Smooth muscle cell (in vitro differentiated cells): ENCODE measurements at regions not wholly inside any gene's neighbourhood (a gene's known extent, or its start where the extent isn't known, plus 50 kb on each side); places are given as distances from the start of the nearest gene placed in this dataset. TPM values are rescaled to one million over a fixed set of nuclear protein-coding genes. Genes with fewer than 3 reads are reported as not detected.

Source experiments
- DNase-seq: peaks from one replicate; lab custom pipeline; 2025; ENCODE audit not compliant: unreplicated experiment; lab: John Stamatoyannopoulos, UW
- H2AFZ ChIP-seq: fragments of 200-600 bp; sonication (generic); 2 replicates; pipeline ENCODE4 v1.6.0; 2016; ENCODE audit warnings: antibody characterized with exemption, low read depth, mild to moderate bottlenecking
- H3F3A ChIP-seq: fragments of 200-600 bp; sonication (generic); 2 replicates; pipeline ENCODE4 v1.6.0; 2017; ENCODE audit warnings: antibody characterized with exemption, low read depth
- H3K27ac ChIP-seq: fragments of 200-600 bp; sonication (generic); 2 replicates; pipeline ENCODE4 v1.5.1; 2016; ENCODE audit warnings: low read depth, mild to moderate bottlenecking
- H3K27me3 ChIP-seq: fragments of 200-600 bp; sonication (generic); 2 replicates; pipeline ENCODE4 v1.6.1; 2016; ENCODE audit warnings: low read depth, mild to moderate bottlenecking
- H3K36me3 ChIP-seq: fragments of 200-600 bp; sonication (generic); 2 replicates; pipeline ENCODE4 v1.5.1; 2016; ENCODE audit warnings: low read depth
- H3K4me1 ChIP-seq: fragments of 200-600 bp; sonication (generic); 2 replicates; pipeline ENCODE4 v1.5.1; 2016; ENCODE audit warnings: low read depth
- H3K4me2 ChIP-seq: fragments of 200-600 bp; sonication (generic); 2 replicates; pipeline ENCODE4 v1.6.0; 2016; ENCODE audit warnings: mild to moderate bottlenecking
- H3K4me3 ChIP-seq: fragments of 200-600 bp; sonication (generic); 2 replicates; pipeline ENCODE4 v1.5.1; 2016; ENCODE audit warnings: mild to moderate bottlenecking
- H3K79me2 ChIP-seq: fragments of 200-600 bp; sonication (generic); 2 replicates; pipeline ENCODE4 v1.6.0; 2016; ENCODE audit warnings: low read depth, mild to moderate bottlenecking
- H3K9ac ChIP-seq: fragments of 200-600 bp; sonication (generic); 2 replicates; pipeline ENCODE4 v1.6.0; 2016; ENCODE audit warnings: low read depth
- H3K9me3 ChIP-seq: fragments of 200-600 bp; sonication (generic); replicated peaks from 2 replicates; pipeline ENCODE4 v1.5.1; 2016; ENCODE audit warnings: low read depth
- H4K20me1 ChIP-seq: fragments of 200-600 bp; sonication (generic); 2 replicates; pipeline ENCODE4 v1.6.0; 2016; ENCODE audit warnings: low read depth
- WGBS: methylation state at CpG from one replicate; pipeline ENCODE4 v1.1.7; 2016; ENCODE audit warnings: low lambda C conversion rate; 5-methylcytosine and 5-hydroxymethylcytosine counted together
- small RNA-seq: library from RNA; depleted of rRNA; stranded (forward); fragments of <200 nt; gene quantifications from one replicate; pipeline ENCODE3, GENCODE V24; 2014
- TF ChIP-seq, protein P1 (sequence below): fragments of 200-600 bp; sonication (generic); IDR thresholded peaks from 2 replicates; pipeline ENCODE4 v1.5.1; 2017; ENCODE audit warnings: borderline replicate concordance, mild to moderate bottlenecking, antibody characterized with exemption; ENCODE audit not compliant: insufficient read depth, poor library complexity, severe bottlenecking

DNA sequence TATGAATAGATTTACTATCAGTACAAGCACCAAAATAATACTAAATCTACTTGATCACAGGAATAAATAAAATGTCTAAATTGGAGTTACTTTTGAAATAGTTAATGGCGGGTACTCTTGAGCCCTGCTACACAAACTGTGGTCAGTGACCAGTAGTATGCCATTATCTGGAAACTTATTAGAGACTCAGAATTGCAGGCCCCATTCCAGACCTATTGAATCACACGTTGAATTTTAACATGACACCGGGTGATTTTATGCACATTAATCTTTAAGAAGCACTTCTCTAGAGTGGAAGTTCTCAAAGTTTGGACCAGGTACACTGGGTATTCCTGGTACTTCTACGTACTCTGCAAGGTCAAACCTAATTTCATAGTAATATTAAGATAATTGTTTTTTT, 660.0 kb upstream of the POU3F4 start:
- Histone ChIP-seq H3F3A (no peaks in the 10 kb centered on the region), H3K27me3 (no peaks in the 10 kb centered on the region)
- WGBS = 84% methylated on average over 4 of the region's 4 CpGs

More for the DNA sequence above, 660.0 kb upstream of the POU3F4 start:
- H3K4me2 ChIP-seq = no peak overlapping the region
- peaks cover 6% of the 10 kb centered on the region for H3K9me3 ChIP-seq
- no peak overlapping the region for H2AFZ ChIP-seq
- no peaks in the 10 kb centered on the region for H3K4me1 ChIP-seq
- H3K36me3 ChIP-seq = no peaks in the 10 kb centered on the region
- TF ChIP-seq, protein P1, sequence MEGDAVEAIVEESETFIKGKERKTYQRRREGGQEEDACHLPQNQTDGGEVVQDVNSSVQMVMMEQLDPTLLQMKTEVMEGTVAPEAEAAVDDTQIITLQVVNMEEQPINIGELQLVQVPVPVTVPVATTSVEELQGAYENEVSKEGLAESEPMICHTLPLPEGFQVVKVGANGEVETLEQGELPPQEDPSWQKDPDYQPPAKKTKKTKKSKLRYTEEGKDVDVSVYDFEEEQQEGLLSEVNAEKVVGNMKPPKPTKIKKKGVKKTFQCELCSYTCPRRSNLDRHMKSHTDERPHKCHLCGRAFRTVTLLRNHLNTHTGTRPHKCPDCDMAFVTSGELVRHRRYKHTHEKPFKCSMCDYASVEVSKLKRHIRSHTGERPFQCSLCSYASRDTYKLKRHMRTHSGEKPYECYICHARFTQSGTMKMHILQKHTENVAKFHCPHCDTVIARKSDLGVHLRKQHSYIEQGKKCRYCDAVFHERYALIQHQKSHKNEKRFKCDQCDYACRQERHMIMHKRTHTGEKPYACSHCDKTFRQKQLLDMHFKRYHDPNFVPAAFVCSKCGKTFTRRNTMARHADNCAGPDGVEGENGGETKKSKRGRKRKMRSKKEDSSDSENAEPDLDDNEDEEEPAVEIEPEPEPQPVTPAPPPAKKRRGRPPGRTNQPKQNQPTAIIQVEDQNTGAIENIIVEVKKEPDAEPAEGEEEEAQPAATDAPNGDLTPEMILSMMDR = no peak
- no peaks in the 10 kb centered on the region for H4K20me1 ChIP-seq
- no peak overlapping the region for H3K9ac ChIP-seq
- no peaks in the 10 kb centered on the region for H3K79me2 ChIP-seq
- no peak overlapping the region for H3K4me3 ChIP-seq
- no peak for DNase-seq
- H3K27ac ChIP-seq = no peak overlapping the region

Small RNAs in the stretch of these regions (small RNA-seq; reads per million reads assigned to genes)
- gene RF00394 = not detected
